ENCODE measurements at regions not wholly inside any gene's neighbourhood (a gene's known extent, or its start where the extent isn't known, plus 50 kb on each side); places are given as distances from the start of the nearest gene placed in this dataset.

GRCh38 chr6:54059683-54060082 is 51.6 kb upstream of the MLIP start:
- H3K4me3 ChIP-seq (ENCODE audit: control insufficient read depth, low read depth, low read length): no peak overlapping the region
- DNase-seq (ENCODE audit: low read depth): no peak
- TF ChIP-seq CTCF (conservative IDR thresholded peaks at IDR 0.05; ENCODE audit: control insufficient read depth, insufficient read depth, low read depth, low read length): no peak

- no peak for TF ChIP-seq CTCF (conservative IDR thresholded peaks at IDR 0.05; ENCODE audit: control insufficient read depth, insufficient read depth, low read depth, low read length)
- H3K4me3 ChIP-seq (ENCODE audit: control insufficient read depth, low read depth, low read length): no peak overlapping the region
- DNase-seq (ENCODE audit: low read depth): peak; percentile 18
Observed at GRCh38 chr6:54060286-54060685, 51.0 kb upstream of the MLIP start.

Measured in fibroblast of mammary gland (primary cell).